ENCODE measurements at regions not wholly inside any gene's neighbourhood (a gene's known extent, or its start where the extent isn't known, plus 50 kb on each side); places are given as distances from the start of the nearest gene placed in this dataset.

DNA sequence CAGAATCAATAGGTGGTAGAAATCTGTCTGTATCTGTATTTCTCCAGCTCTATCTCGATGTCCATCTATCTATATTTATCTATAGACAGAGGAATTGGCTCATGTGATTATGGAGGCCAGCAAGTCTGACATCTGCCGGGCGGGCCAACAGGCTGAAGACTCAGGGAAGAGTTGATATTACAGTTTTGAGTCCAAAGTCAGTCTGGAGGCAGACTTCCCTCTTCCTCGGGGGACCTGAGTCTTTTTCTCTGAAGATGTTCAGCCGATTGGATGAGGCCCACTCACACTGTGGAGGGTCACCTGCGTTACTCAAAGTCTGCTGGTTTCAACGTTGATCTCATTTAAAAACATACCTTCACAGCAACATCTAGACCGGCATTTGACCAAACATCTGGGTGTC is 98.7 kb downstream of the RAMP3 start:
- 77% methylated on average over 8 of the region's 8 CpGs for WGBS
- no peak overlapping the region for H3K4me3 ChIP-seq
- TF ChIP-seq, protein P1, sequence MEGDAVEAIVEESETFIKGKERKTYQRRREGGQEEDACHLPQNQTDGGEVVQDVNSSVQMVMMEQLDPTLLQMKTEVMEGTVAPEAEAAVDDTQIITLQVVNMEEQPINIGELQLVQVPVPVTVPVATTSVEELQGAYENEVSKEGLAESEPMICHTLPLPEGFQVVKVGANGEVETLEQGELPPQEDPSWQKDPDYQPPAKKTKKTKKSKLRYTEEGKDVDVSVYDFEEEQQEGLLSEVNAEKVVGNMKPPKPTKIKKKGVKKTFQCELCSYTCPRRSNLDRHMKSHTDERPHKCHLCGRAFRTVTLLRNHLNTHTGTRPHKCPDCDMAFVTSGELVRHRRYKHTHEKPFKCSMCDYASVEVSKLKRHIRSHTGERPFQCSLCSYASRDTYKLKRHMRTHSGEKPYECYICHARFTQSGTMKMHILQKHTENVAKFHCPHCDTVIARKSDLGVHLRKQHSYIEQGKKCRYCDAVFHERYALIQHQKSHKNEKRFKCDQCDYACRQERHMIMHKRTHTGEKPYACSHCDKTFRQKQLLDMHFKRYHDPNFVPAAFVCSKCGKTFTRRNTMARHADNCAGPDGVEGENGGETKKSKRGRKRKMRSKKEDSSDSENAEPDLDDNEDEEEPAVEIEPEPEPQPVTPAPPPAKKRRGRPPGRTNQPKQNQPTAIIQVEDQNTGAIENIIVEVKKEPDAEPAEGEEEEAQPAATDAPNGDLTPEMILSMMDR (IDR thresholded peaks at IDR 0.05): no peak
- TF ChIP-seq POLR2AphosphoS5 (IDR thresholded peaks at IDR 0.05) (no peak), EP300 (IDR thresholded peaks at IDR 0.05) (no peak), POLR2A (IDR thresholded peaks at IDR 0.05) (no peak)
- no peaks in the 10 kb centered on the region for H3K36me3 ChIP-seq
- H3K27ac ChIP-seq: no peak overlapping the region
- H3K27me3 ChIP-seq: peaks cover 24% of the 10 kb centered on the region
- H3K4me1 ChIP-seq: no peaks in the 10 kb centered on the region
- H3K9me3 ChIP-seq: no peaks in the 10 kb centered on the region
- DNase-seq (ENCODE audit: low spot score in 2 of 2): no peak

DNA sequence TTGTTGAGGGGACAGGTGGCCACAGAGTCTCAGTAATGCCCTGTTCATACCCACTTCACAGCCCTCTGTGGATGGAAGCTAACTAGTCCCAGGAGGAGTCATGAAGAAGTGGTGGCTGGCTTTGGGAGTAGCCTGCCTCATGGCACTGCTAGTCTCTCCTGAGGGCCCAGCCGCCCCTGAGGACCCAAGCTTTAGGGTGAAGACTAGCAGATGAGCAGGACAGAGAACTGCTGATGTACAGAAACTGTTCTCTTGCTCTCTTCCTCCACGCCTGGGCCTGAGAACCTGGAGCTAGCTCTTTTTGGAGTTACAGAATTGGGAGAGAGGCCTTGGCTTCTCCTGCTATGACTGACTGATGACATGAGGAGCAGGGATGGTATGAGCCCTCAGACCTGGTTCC is 99.2 kb downstream of the RAMP3 start:
- no peak for DNase-seq (ENCODE audit: low spot score in 2 of 2)
- Histone ChIP-seq H3K4me3 (no peak overlapping the region), H3K4me1 (no peaks in the 10 kb centered on the region), H3K36me3 (no peaks in the 10 kb centered on the region), H3K9me3 (no peaks in the 10 kb centered on the region), H3K27me3 (peaks cover 24% of the 10 kb centered on the region), H3K27ac (no peak overlapping the region)
- 76% methylated on average over 2 of the region's 2 CpGs for WGBS
- TF ChIP-seq POLR2AphosphoS5 (IDR thresholded peaks at IDR 0.05) (no peak), EP300 (IDR thresholded peaks at IDR 0.05) (no peak), POLR2A (IDR thresholded peaks at IDR 0.05) (no peak)
- TF ChIP-seq, protein P1 (IDR thresholded peaks at IDR 0.05): no peak

DNA sequence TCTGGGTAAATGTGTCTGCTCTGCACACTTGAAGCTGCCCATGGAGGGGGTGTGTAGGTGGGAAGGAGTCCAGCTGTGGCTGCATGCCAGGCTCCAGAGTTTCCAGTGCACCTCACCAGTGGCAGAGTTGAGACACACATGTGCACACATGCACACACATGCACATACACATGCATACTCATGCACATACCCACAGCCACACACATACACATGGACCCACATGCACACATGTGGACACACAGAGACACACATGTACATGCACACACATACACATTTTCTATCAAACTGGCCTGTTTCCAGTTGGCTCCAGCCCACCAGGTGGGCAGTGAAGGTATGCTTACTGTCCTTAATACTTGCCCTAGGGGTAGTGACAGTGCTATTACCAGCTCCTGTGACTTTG is 99.7 kb downstream of the RAMP3 start:
- TF ChIP-seq EP300 (IDR thresholded peaks at IDR 0.05) (no peak), POLR2AphosphoS5 (IDR thresholded peaks at IDR 0.05) (no peak), POLR2A (IDR thresholded peaks at IDR 0.05) (no peak)
- TF ChIP-seq, protein P1 (IDR thresholded peaks at IDR 0.05): no peak
- DNase-seq (ENCODE audit: low spot score in 2 of 2): no peak
- no peaks in the 10 kb centered on the region for H3K36me3 ChIP-seq
- H3K27ac ChIP-seq: no peak overlapping the region
- no peaks in the 10 kb centered on the region for H3K9me3 ChIP-seq
- no peaks in the 10 kb centered on the region for H3K4me1 ChIP-seq
- H3K27me3 ChIP-seq: peaks cover 24% of the 10 kb centered on the region
- no peak overlapping the region for H3K4me3 ChIP-seq

DNA sequence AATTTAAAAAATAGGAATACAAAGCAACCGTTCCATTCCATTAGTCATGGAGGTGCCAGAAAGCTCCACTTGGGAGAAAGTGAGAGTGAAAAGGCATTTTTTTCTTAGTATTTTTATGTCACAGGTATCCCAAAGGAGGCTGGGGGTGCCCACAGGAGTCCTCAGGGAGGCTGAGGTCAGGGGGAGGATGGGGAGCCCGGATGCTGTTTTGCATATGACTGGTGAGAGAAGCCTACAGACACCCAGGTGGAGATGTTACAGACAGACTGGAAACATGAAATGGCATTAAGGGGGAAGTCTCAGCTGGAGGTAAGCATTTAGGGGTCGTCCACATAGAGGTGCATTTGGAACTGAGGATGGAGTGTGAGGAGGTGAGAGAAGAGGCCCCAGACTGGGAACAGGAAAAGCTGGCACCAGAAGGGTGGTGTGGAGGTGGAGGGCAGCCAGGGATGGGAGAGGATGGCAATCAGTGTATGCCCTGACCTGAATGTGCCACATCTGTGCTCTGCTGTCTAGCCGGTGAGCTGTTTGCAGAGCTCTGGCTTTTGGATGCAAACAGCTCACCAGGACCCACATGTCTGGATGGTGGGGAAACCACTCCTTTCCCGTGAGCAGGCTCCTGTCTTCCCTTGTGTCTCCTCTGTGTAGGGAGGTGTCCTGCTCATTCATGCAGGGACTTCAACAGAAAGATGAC is 101.1 kb downstream of the RAMP3 start:
- 65% methylated on average over 5 of the region's 5 CpGs for WGBS
- Histone ChIP-seq H3K4me1 (no peaks in the 10 kb centered on the region), H3K27me3 (peaks cover 24% of the 10 kb centered on the region), H3K27ac (no peak overlapping the region), H3K9me3 (no peaks in the 10 kb centered on the region), H3K36me3 (no peaks in the 10 kb centered on the region), H3K4me3 (no peak overlapping the region)
- no peak for TF ChIP-seq POLR2A (IDR thresholded peaks at IDR 0.05)
- no peak for DNase-seq (ENCODE audit: low spot score in 2 of 2)

DNA sequence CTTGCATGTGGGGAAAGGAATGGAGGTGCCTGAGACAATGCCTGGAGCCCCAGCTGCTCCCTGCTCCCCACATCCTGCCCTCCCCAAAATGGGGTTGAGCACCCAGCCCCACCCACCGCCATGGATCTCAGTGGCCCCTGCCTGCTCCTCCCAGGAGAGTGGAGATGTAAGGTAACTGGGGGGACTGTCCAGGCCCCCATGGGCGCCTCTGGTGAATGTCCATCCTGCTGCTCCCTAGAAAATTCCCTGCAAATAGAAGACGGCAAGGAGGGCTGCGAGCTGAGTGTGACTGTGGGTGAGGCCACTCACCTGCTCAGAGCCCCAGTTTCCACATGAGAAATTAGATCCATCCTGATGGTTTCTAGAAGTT is 101.6 kb downstream of the RAMP3 start:
- H3K36me3 ChIP-seq: no peaks in the 10 kb centered on the region
- no CpG with 5 or more reads among the region's 4 CpGs for WGBS
- H3K4me1 ChIP-seq: no peaks in the 10 kb centered on the region
- no peaks in the 10 kb centered on the region for H3K9me3 ChIP-seq
- TF ChIP-seq, protein P1 (IDR thresholded peaks at IDR 0.05): no peak
- TF ChIP-seq POLR2A (IDR thresholded peaks at IDR 0.05) (no peak), EP300 (IDR thresholded peaks at IDR 0.05) (no peak), POLR2AphosphoS5 (IDR thresholded peaks at IDR 0.05) (no peak)
- H3K4me3 ChIP-seq: no peak overlapping the region
- DNase-seq (ENCODE audit: low spot score in 2 of 2): no peak
- peaks cover 21% of the 10 kb centered on the region for H3K27me3 ChIP-seq
- no peak overlapping the region for H3K27ac ChIP-seq

Data from suprapubic skin (tissue), 4 donors.